OCI-LY1 (cell line): ENCODE measurements at regions not wholly inside any gene's neighbourhood (a gene's known extent, or its start where the extent isn't known, plus 50 kb on each side); places are given as distances from the start of the nearest gene placed in this dataset.

Experiments used
- H2AFZ ChIP-seq: fragments of 200-600 bp; sonication (generic), shearing (Covaris generic); 2 replicates; pipeline ENCODE4 v1.6.0; 2014; ENCODE audit warnings: antibody characterized with exemption, mild to moderate bottlenecking, low read length
- H3F3A ChIP-seq: fragments of 200-600 bp; sonication (generic), shearing (Covaris generic); 2 replicates; pipeline ENCODE4 v1.6.0; 2014; ENCODE audit warnings: mild to moderate bottlenecking, antibody characterized with exemption, low read length, moderate library complexity; ENCODE audit not compliant: insufficient read depth
- H3K27ac ChIP-seq: fragments of 200-600 bp; sonication (generic); 2 replicates; pipeline ENCODE4 v1.5.1; 2014; ENCODE audit warnings: low read length, mixed run types, mild to moderate bottlenecking, low read depth; ENCODE audit not compliant: poor library complexity, severe bottlenecking
- H3K27me3 ChIP-seq: fragments of 200-600 bp; sonication (generic); 2 replicates; pipeline ENCODE4 v1.6.0; 2014; ENCODE audit warnings: antibody characterized with exemption, mild to moderate bottlenecking, low read length, moderate library complexity; ENCODE audit not compliant: insufficient read depth
- H3K36me3 ChIP-seq: fragments of 200-600 bp; sonication (generic); 2 replicates; pipeline ENCODE4 v1.6.1; 2014; ENCODE audit warnings: mild to moderate bottlenecking, antibody characterized with exemption, low read length, moderate library complexity, mixed read lengths; ENCODE audit not compliant: insufficient read depth
- H3K4me1 ChIP-seq: fragments of 200-600 bp; sonication (generic); 2 replicates; pipeline ENCODE4 v1.5.1; 2014; ENCODE audit warnings: mild to moderate bottlenecking, low read length, moderate library complexity; ENCODE audit not compliant: insufficient read depth, severe bottlenecking
- H3K4me2 ChIP-seq: fragments of 200-600 bp; sonication (generic), shearing (Covaris generic); 2 replicates; pipeline ENCODE4 v1.6.1; 2014; ENCODE audit warnings: low read length
- H3K4me3 ChIP-seq: fragments of 200-600 bp; sonication (generic); 2 replicates; pipeline ENCODE4 v1.5.1; 2014; ENCODE audit warnings: low read length, low read depth, mild to moderate bottlenecking, mixed read lengths; ENCODE audit not compliant: poor library complexity, severe bottlenecking
- H3K79me2 ChIP-seq: fragments of 200-600 bp; shearing (Covaris generic); 2 replicates; pipeline ENCODE4 v1.6.1; 2016; ENCODE audit warnings: mixed run types, low read length, mixed read lengths; ENCODE audit not compliant: insufficient read depth
- H3K9ac ChIP-seq: fragments of 200-600 bp; sonication (generic), shearing (Covaris generic); 2 replicates; pipeline ENCODE4 v1.6.1; 2014; ENCODE audit warnings: mild to moderate bottlenecking, low read length, mixed read lengths
- H3K9me2 ChIP-seq: fragments of 200-600 bp; sonication (generic), shearing (Covaris generic); 2 replicates; pipeline ENCODE4 v1.6.1; 2014; ENCODE audit warnings: low read depth, mild to moderate bottlenecking, low read length, mixed read lengths
- H3K9me3 ChIP-seq: fragments of 200-600 bp; shearing (Covaris generic); 2 replicates; pipeline ENCODE4 v1.6.1; 2014; ENCODE audit warnings: low read length, mixed read lengths
- H4K20me1 ChIP-seq: fragments of 200-600 bp; sonication (generic), shearing (Covaris generic); 2 replicates; pipeline ENCODE4 v1.6.0; 2016; ENCODE audit warnings: mild to moderate bottlenecking, low read length; ENCODE audit not compliant: insufficient read depth
- EZH2 ChIP-seq: fragments of 200-600 bp; sonication (generic), shearing (Covaris generic); IDR thresholded peaks from 2 replicates; pipeline ENCODE4 v1.8.0; 2017; ENCODE audit warnings: borderline replicate concordance, mixed run types, mild to moderate bottlenecking, antibody characterized with exemption, low read length, moderate library complexity, mixed read lengths
- TF ChIP-seq, protein P1 (sequence below): fragments of 200-600 bp; sonication (generic), shearing (Covaris generic); IDR thresholded peaks from 2 replicates; pipeline ENCODE4 v1.5.1; 2017; ENCODE audit warnings: mild to moderate bottlenecking, antibody characterized with exemption, low read length, moderate library complexity, mixed read lengths

- no peaks in the 10 kb centered on the region for H3F3A ChIP-seq
- no peaks in the 10 kb centered on the region for H3K9me2 ChIP-seq
- no peaks in the 10 kb centered on the region for H3K36me3 ChIP-seq
- no peaks in the 10 kb centered on the region for H3K27me3 ChIP-seq
- no peaks in the 10 kb centered on the region for H3K9me3 ChIP-seq
- no peaks in the 10 kb centered on the region for H4K20me1 ChIP-seq
- TF ChIP-seq EZH2, result no peak
- TF ChIP-seq, protein P1, sequence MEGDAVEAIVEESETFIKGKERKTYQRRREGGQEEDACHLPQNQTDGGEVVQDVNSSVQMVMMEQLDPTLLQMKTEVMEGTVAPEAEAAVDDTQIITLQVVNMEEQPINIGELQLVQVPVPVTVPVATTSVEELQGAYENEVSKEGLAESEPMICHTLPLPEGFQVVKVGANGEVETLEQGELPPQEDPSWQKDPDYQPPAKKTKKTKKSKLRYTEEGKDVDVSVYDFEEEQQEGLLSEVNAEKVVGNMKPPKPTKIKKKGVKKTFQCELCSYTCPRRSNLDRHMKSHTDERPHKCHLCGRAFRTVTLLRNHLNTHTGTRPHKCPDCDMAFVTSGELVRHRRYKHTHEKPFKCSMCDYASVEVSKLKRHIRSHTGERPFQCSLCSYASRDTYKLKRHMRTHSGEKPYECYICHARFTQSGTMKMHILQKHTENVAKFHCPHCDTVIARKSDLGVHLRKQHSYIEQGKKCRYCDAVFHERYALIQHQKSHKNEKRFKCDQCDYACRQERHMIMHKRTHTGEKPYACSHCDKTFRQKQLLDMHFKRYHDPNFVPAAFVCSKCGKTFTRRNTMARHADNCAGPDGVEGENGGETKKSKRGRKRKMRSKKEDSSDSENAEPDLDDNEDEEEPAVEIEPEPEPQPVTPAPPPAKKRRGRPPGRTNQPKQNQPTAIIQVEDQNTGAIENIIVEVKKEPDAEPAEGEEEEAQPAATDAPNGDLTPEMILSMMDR, result no peak
- H3K79me2 ChIP-seq, result no peaks in the 10 kb centered on the region
- H3K4me3 ChIP-seq, result no peak overlapping the region
- no peaks in the 10 kb centered on the region for H3K4me1 ChIP-seq
- H3K4me2 ChIP-seq, result no peak overlapping the region
- H2AFZ ChIP-seq, result no peak overlapping the region
- H3K27ac ChIP-seq, result no peak overlapping the region
- H3K9ac ChIP-seq, result no peak overlapping the region
Measured at GRCh38 chr13:76813891-76814290, 72.3 kb downstream of the KCTD12 start.

DNA sequence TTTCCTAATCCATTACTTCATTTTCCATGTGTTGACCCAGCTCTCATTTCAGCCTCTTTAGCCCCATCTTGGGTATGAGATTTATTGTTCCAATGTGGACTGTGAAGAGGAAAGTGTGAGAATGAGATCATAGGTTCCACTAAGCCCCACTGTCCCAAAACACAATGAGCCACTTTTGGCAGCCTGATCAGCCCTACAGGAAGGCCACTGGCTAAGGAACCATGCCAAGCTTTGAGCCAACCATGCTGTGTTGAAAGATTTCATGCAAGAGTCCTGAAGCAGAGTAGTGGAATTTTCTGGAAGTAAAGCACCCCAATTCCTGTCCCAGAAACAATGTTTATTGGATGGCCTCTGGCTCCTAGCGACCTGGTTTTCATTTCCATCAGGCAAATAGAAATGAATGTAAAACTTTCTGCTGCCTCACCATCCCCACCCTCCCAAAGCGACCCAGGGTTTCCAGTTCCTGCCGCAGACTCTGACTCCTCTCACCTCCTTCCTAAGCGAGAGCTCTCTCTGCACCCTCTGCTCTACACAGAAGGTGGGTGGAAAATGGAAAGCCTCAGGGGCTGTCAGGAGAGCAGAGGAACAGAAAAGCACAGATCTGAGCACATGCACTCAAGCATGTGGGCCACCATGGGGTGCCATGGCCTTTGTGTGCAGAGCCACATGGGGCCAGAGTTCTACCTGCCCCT lies 73.1 kb downstream of the KCTD12 start:
- no peaks in the 10 kb centered on the region for H3K4me1 ChIP-seq
- no peaks in the 10 kb centered on the region for H3K27me3 ChIP-seq
- H2AFZ ChIP-seq, result no peak overlapping the region

GRCh38 chr13:76812206-76812897 lies 73.9 kb downstream of the KCTD12 start:
- Histone ChIP-seq H3K4me2 (no peak overlapping the region), H3K27me3 (no peaks in the 10 kb centered on the region), H3K4me3 (no peak overlapping the region), H3K9me2 (no peaks in the 10 kb centered on the region), H4K20me1 (no peaks in the 10 kb centered on the region), H3K27ac (no peak overlapping the region), H3K79me2 (no peaks in the 10 kb centered on the region), H2AFZ (no peak overlapping the region), H3K9me3 (no peaks in the 10 kb centered on the region), H3K9ac (no peak overlapping the region), H3F3A (no peaks in the 10 kb centered on the region), H3K4me1 (no peaks in the 10 kb centered on the region), H3K36me3 (no peaks in the 10 kb centered on the region)
- TF ChIP-seq EZH2, result no peak
- TF ChIP-seq, protein P1, result no peak

More for the DNA sequence above, 73.1 kb downstream of the KCTD12 start:
- Histone ChIP-seq H3F3A (no peaks in the 10 kb centered on the region), H3K36me3 (no peaks in the 10 kb centered on the region), H3K4me2 (no peak overlapping the region), H3K27ac (no peak overlapping the region), H4K20me1 (no peaks in the 10 kb centered on the region), H3K79me2 (no peaks in the 10 kb centered on the region), H3K4me3 (no peak overlapping the region), H3K9me3 (no peaks in the 10 kb centered on the region), H3K9ac (no peak overlapping the region), H3K9me2 (no peaks in the 10 kb centered on the region)
- TF ChIP-seq, protein P1, result no peak
- no peak for TF ChIP-seq EZH2
